K562 (cell line): ENCODE measurements at regions not wholly inside any gene's neighbourhood (a gene's known extent, or its start where the extent isn't known, plus 50 kb on each side); places are given as distances from the start of the nearest gene placed in this dataset.
A peak's percentile ranks its signal among the peaks of the same experiment; 100 is the strongest.

Experiments
- ATAC-seq: fragments of 200-7000 bp; cut with Tn5 transposase; 3 replicates; pipeline ENCODE4 v1.9.1; 2020; ENCODE audit warnings: moderate library complexity
- BruUV-seq: library from RNA; stranded (reverse); fragments of 400-500 nt; replicated peaks from 2 replicates; lab custom pipeline; 2021; lab: Mats Ljungman, UMichigan
- CTCF ChIA-PET: fragments of 300-600 bp; formaldehyde crosslinking; extraction: SDS; loops from one replicate; lab custom pipeline; 2021; ENCODE audit warnings: low intra/inter-chr PET ratio; lab: Yijun Ruan, JAX
- POLR2A ChIA-PET: fragments of 300-600, 350-650 bp; sonication (Branson Sonifier 250); formaldehyde crosslinking; extraction: SDS; loops from one replicate; lab custom pipeline; 2021; ENCODE audit warnings: antibody characterized with exemption, inconsistent platforms; lab: Yijun Ruan, JAX
- DNase-seq, 4 experiments: peaks; one replicate each; pipeline versions ENCODE4 v3.0.0 to v3.0.0-alpha.2; 2011 to 2018; ENCODE audit warnings: low spot score in 3 of 4, mixed read lengths in 3 of 4; ENCODE audit errors: extremely low read depth in 1 of 4
- FAIRE-seq: peaks from 2 replicates; lab custom pipeline; 2011; peaks lifted over from hg19 to GRCh38; lab: Jason Lieb, UNC
- H2AFZ ChIP-seq: 2 replicates; pipeline ENCODE4 v1.6.0; 2011; ENCODE audit warnings: low read depth, low read length, control low read depth, inconsistent platforms
- H3K27ac ChIP-seq: fragments of 200-600 bp; 3 replicates; pipeline ENCODE4 v1.8.0; 2011; ENCODE audit warnings: low read depth, mild to moderate bottlenecking, control low read depth, inconsistent platforms, low read length, moderate library complexity, mixed read lengths; ENCODE audit errors: extremely low read depth
- H3K27me3 ChIP-seq, 2 experiments: fragments of 300-600 bp in 1 of 2; 2 replicates in 1 of 2; 3 replicates in 1 of 2; pipeline versions ENCODE4 v1.6.0 to v1.8.0; 2011; ENCODE audit warnings: inconsistent platforms in 2 of 2, low read length in 2 of 2, mild to moderate bottlenecking in 1 of 2, mixed read lengths in 1 of 2, moderate library complexity in 1 of 2; ENCODE audit not compliant: control insufficient read depth in 2 of 2, insufficient read depth in 2 of 2
- H3K36me3 ChIP-seq: fragments of 300-600 bp; 3 replicates; pipeline ENCODE4 v1.8.0; 2011; ENCODE audit warnings: mild to moderate bottlenecking, low read length, inconsistent platforms; ENCODE audit not compliant: control insufficient read depth, insufficient read depth
- H3K4me1 ChIP-seq, 2 experiments: fragments of 200-600 bp in 1 of 2; replicated peaks in 1 of 2; 2 replicates in 1 of 2; 3 replicates in 1 of 2; pipeline versions ENCODE4 v1.5.1 to v1.8.0; 2011; ENCODE audit warnings: inconsistent platforms in 2 of 2, low read length in 2 of 2, mild to moderate bottlenecking in 1 of 2, mixed read lengths in 1 of 2, moderate library complexity in 1 of 2; ENCODE audit not compliant: control insufficient read depth in 2 of 2, insufficient read depth in 2 of 2
- H3K4me2 ChIP-seq: 2 replicates; pipeline ENCODE4 v1.6.1; 2011; ENCODE audit warnings: low read length, control low read depth, inconsistent platforms, mixed read lengths; ENCODE audit not compliant: insufficient read depth
- H3K4me3 ChIP-seq: fragments of 200-600 bp; sonication (generic), shearing (Covaris generic); 2 replicates; pipeline ENCODE4 v1.5.1; 2016; ENCODE audit warnings: control low read depth, inconsistent platforms
- H3K79me2 ChIP-seq: fragments of 200-600 bp; 3 replicates; pipeline ENCODE4 v1.8.0; 2011; ENCODE audit warnings: low read length, inconsistent platforms; ENCODE audit not compliant: control insufficient read depth, insufficient read depth
- H3K9ac ChIP-seq, 2 experiments: 2 replicates each; pipeline versions ENCODE4 v1.6.0 to v1.6.1; 2011; ENCODE audit warnings: low read depth in 2 of 2, low read length in 2 of 2, control low read depth in 1 of 2, inconsistent platforms in 1 of 2, mild to moderate bottlenecking in 1 of 2, mixed read lengths in 1 of 2; ENCODE audit not compliant: insufficient read depth in 1 of 2
- H3K9me1 ChIP-seq: one replicate; pipeline ENCODE4 v1.6.0; 2011; ENCODE audit warnings: inconsistent platforms, mild to moderate bottlenecking, low read length, moderate library complexity; ENCODE audit not compliant: control insufficient read depth, insufficient read depth
- H3K9me3 ChIP-seq: replicated peaks from 2 replicates; pipeline ENCODE4 v1.5.1; 2011; ENCODE audit warnings: low read depth, low read length, inconsistent platforms; ENCODE audit not compliant: control insufficient read depth, insufficient read depth
- H4K20me1 ChIP-seq: replicated peaks from 2 replicates; pipeline ENCODE4 v1.6.1; 2011; ENCODE audit warnings: low read length, inconsistent platforms, mixed read lengths; ENCODE audit not compliant: control insufficient read depth, insufficient read depth
- ARNT ChIP-seq, 2 experiments: fragments of 450-650 bp; IDR thresholded peaks; 2 replicates each; pipeline ENCODE4 v1.6.1; 2016; ENCODE audit warnings: mild to moderate bottlenecking in 1 of 2
- CEBPB ChIP-seq: fragments of 450-650 bp; IDR thresholded peaks from 2 replicates; pipeline ENCODE4 v1.6.1; 2016; ENCODE audit warnings: missing genetic modification characterization, missing compliant biosample characterization
- ZNF75A ChIP-seq: fragments of 450-650 bp; formaldehyde crosslinking; IDR thresholded peaks from 2 replicates; pipeline ENCODE4 v1.4.0; 2020; ENCODE audit warnings: mild to moderate bottlenecking
- WGBS: fragments of 100-300 bp; shearing (Covaris generic); methylation state at CpG from one replicate; pipeline ENCODE4 v1.1.6; 2016; ENCODE audit warnings: low coverage, mixed read lengths; ENCODE audit not compliant: insufficient coverage; ENCODE audit errors: missing lambda C conversion rate; 5-methylcytosine and 5-hydroxymethylcytosine counted together
- in situ Hi-C: fragments of 300-500 bp; cut with MboI; formaldehyde crosslinking; loops from 4 replicates; pipeline ENCODE4 v1.15.0; 2018; ENCODE audit warnings: inconsistent platforms, mixed read lengths
- intact Hi-C: fragments of 100-400 bp; cut with micrococcal nuclease; formaldehyde crosslinking; loops from 2 replicates; pipeline ENCODE4 v1.14.2; 2022

- TF ChIP-seq ARNT (IDR thresholded peaks at IDR 0.05) = no peak
Measured at GRCh38 chr7:98779800-98780587, 89.8 kb downstream of the TMEM130 start (continued).

DNA sequence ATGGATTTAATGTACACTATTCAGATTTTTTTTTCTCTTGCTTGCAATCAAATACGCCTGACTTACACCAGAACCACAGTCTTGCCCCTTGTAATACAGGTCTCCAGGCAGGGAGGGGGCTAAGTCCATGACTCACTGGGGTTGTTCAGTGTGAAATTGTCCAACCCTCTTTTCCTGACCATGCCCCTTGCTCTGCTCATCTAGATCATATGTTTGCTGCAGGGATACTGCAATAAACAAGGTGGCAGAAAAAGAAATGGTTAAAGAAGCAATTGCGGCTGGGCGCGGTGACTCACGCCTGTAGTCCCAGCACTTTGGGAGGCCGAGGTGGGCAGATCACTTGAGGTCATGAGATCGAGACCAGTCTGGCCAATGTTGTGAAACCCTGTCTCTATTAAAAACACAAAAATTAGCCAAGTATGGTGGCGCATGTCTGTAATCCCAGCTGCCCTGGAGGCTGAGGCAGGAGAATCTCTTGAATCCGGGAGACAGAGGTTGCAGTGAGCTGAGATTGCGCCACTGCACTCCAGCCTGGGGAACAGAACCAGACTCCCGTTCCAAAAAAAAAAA, 85.5 kb downstream of the TMEM130 start:
- no peak overlapping the region for H3K4me3 ChIP-seq

More for the DNA sequence above, 85.5 kb downstream of the TMEM130 start:
- in situ Hi-C loops (no loop called here), intact Hi-C loops (no loop called here)
- no peak overlapping the region for H3K4me2 ChIP-seq
- H3K79me2 ChIP-seq = no peaks in the 10 kb centered on the region
- H3K9me1 ChIP-seq = no peaks in the 10 kb centered on the region
- ChIA-PET POLR2A (no interaction called here), CTCF (no interaction called here)
- peaks cover 29 to 62% of the 10 kb centered on the region in 2 experiments; a peak in 4 of 5 replicates for H3K27me3 ChIP-seq
- FAIRE-seq = no peak
- no peak for ATAC-seq
- no peak for DNase-seq
- TF ChIP-seq CEBPB = peak; percentile 20; the same call in 1 of the 2 replicates
- no peak for TF ChIP-seq ZNF75A (CRISPR knock-in tag)
- TF ChIP-seq, all 486 proteins: peak for 1
- WGBS = 1% methylated on average over 10 of the region's 11 CpGs
- no peaks in the 10 kb centered on the region for H4K20me1 ChIP-seq
- H3K9me3 ChIP-seq = no peaks in the 10 kb centered on the region
- no peaks in the 10 kb centered on the region; a peak in 1 of 5 replicates for H3K4me1 ChIP-seq
- no peaks in the 10 kb centered on the region for H3K36me3 ChIP-seq
- BruUV-seq = no TSS peak
- H2AFZ ChIP-seq = no peak overlapping the region
- no peak overlapping the region for H3K9ac ChIP-seq
- no peak overlapping the region for H3K27ac ChIP-seq
